H9 (cell line): ENCODE measurements at regions not wholly inside any gene's neighbourhood (a gene's known extent, or its start where the extent isn't known, plus 50 kb on each side); places are given as distances from the start of the nearest gene placed in this dataset.

Experiments used
- DNase-seq: peaks from one replicate; pipeline ENCODE4 v3.0.0-alpha.2; 2017
- H2AFZ ChIP-seq: one replicate; pipeline ENCODE4 v1.6.1; 2013; ENCODE audit warnings: mild to moderate bottlenecking, low read length, control low read depth, moderate library complexity
- H2AK5ac ChIP-seq: 2 replicates; pipeline ENCODE4 v1.6.1; 2013; ENCODE audit warnings: low read length, control low read depth, mixed read lengths; ENCODE audit not compliant: insufficient read length
- H2BK120ac ChIP-seq: one replicate; pipeline ENCODE4 v1.6.1; 2013; ENCODE audit warnings: low read depth, mild to moderate bottlenecking, low read length, control low read depth, inconsistent platforms; ENCODE audit not compliant: poor library complexity, severe bottlenecking
- H2BK12ac ChIP-seq: 2 replicates; pipeline ENCODE4 v1.6.1; 2013; ENCODE audit warnings: low read length, control low read depth, mixed read lengths, low read depth; ENCODE audit not compliant: insufficient read length
- H2BK15ac ChIP-seq: 2 replicates; pipeline ENCODE4 v1.6.1; 2013; ENCODE audit warnings: low read depth, low read length, control low read depth
- H2BK20ac ChIP-seq: one replicate; pipeline ENCODE4 v1.6.1; 2013; ENCODE audit warnings: low read depth, mild to moderate bottlenecking, low read length, control low read depth, inconsistent platforms; ENCODE audit not compliant: poor library complexity, severe bottlenecking
- H2BK5ac ChIP-seq: 2 replicates; pipeline ENCODE4 v1.6.1; 2013; ENCODE audit warnings: low read length, control low read depth, mixed read lengths; ENCODE audit not compliant: insufficient read length
- H3K14ac ChIP-seq: 2 replicates; pipeline ENCODE4 v1.6.1; 2013; ENCODE audit warnings: low read length, control low read depth; ENCODE audit not compliant: insufficient read depth
- H3K18ac ChIP-seq: 2 replicates; pipeline ENCODE4 v1.6.1; 2013; ENCODE audit warnings: low read depth, mild to moderate bottlenecking, mixed read lengths, low read length, control low read depth; ENCODE audit not compliant: insufficient read length
- H3K23ac ChIP-seq: 2 replicates; pipeline ENCODE4 v1.6.1; 2013; ENCODE audit warnings: low read length, control low read depth, mixed read lengths, low read depth; ENCODE audit not compliant: insufficient read length
- H3K23me2 ChIP-seq: 2 replicates; pipeline ENCODE4 v1.6.1; 2013; ENCODE audit warnings: low read depth, mild to moderate bottlenecking, mixed read lengths, low read length, control low read depth; ENCODE audit not compliant: insufficient read length, poor library complexity, severe bottlenecking
- H3K27ac ChIP-seq: 2 replicates; pipeline ENCODE4 v1.5.1; 2013; ENCODE audit warnings: low read length, control low read depth, mixed read lengths, low read depth; ENCODE audit not compliant: insufficient read length
- H3K27me3 ChIP-seq: 2 replicates; pipeline ENCODE4 v1.6.1; 2013; ENCODE audit warnings: low read length, control low read depth, inconsistent platforms; ENCODE audit not compliant: insufficient read depth
- H3K4ac ChIP-seq: 2 replicates; pipeline ENCODE4 v1.6.1; 2013; ENCODE audit warnings: low read depth, mild to moderate bottlenecking, control low read depth, inconsistent platforms, low read length, moderate library complexity
- H3K4me1 ChIP-seq: 2 replicates; pipeline ENCODE4 v1.6.1; 2013; ENCODE audit warnings: low read length, control low read depth, inconsistent platforms; ENCODE audit not compliant: insufficient read depth
- H3K4me2 ChIP-seq: 2 replicates; pipeline ENCODE4 v1.6.1; 2013; ENCODE audit warnings: low read length, control low read depth, mixed read lengths; ENCODE audit not compliant: insufficient read length, insufficient read depth
- H3K56ac ChIP-seq: 2 replicates; pipeline ENCODE4 v1.6.1; 2013; ENCODE audit warnings: low read depth, mild to moderate bottlenecking, mixed read lengths, low read length, control low read depth; ENCODE audit not compliant: insufficient read length
- H3K79me1 ChIP-seq: 2 replicates; pipeline ENCODE4 v1.6.1; 2013; ENCODE audit warnings: low read depth, mild to moderate bottlenecking, moderate library complexity, low read length, control low read depth, inconsistent platforms; ENCODE audit not compliant: insufficient read depth, poor library complexity, severe bottlenecking
- H3K79me2 ChIP-seq: 2 replicates; pipeline ENCODE4 v1.6.1; 2013; ENCODE audit warnings: low read length, control low read depth, inconsistent platforms; ENCODE audit not compliant: insufficient read depth
- H3K9ac ChIP-seq: 2 replicates; pipeline ENCODE4 v1.6.1; 2013; ENCODE audit warnings: low read length, control low read depth, mixed read lengths; ENCODE audit not compliant: insufficient read length; ENCODE audit errors: extremely low read depth
- H3K9me3 ChIP-seq: one replicate; pipeline ENCODE4 v1.6.1; 2013; ENCODE audit warnings: low read depth, low read length, inconsistent platforms; ENCODE audit not compliant: control insufficient read depth
- H3T11ph ChIP-seq: one replicate; pipeline ENCODE4 v1.6.1; 2013; ENCODE audit warnings: mild to moderate bottlenecking, low read length, control low read depth, inconsistent platforms
- H4K20me1 ChIP-seq: one replicate; pipeline ENCODE4 v1.6.1; 2013; ENCODE audit not compliant: control insufficient read depth, insufficient read length, insufficient read depth
- H4K5ac ChIP-seq: 2 replicates; pipeline ENCODE4 v1.6.1; 2013; ENCODE audit warnings: low read depth, mild to moderate bottlenecking, mixed read lengths, low read length, control low read depth; ENCODE audit not compliant: insufficient read length
- H4K8ac ChIP-seq: replicated peaks from 2 replicates; pipeline ENCODE4 v1.6.1; 2013; ENCODE audit warnings: low read length, control low read depth, mixed read lengths, low read depth; ENCODE audit not compliant: insufficient read length
- H4K91ac ChIP-seq: 2 replicates; pipeline ENCODE4 v1.6.1; 2013; ENCODE audit warnings: low read depth, mild to moderate bottlenecking, moderate library complexity, mixed read lengths, low read length, control low read depth; ENCODE audit not compliant: insufficient read length
- H3K27ac Mint-ChIP-seq, 3 experiments: 2 replicates in 2 of 3; 3 replicates in 1 of 3; pipeline ENCODE4 v1.8.0; 2020 to 2021; ENCODE audit warnings: mixed read lengths in 3 of 3, mild to moderate bottlenecking in 1 of 3, moderate library complexity in 1 of 3
- H3K27me3 Mint-ChIP-seq: 2 replicates; pipeline ENCODE4 v1.8.0; 2021; ENCODE audit warnings: low read depth, mild to moderate bottlenecking, moderate library complexity, mixed read lengths
- H3K36me3 Mint-ChIP-seq, 3 experiments: 2 replicates in 2 of 3; 3 replicates in 1 of 3; pipeline ENCODE4 v1.8.0; 2020 to 2021; ENCODE audit warnings: low read depth in 3 of 3, mixed read lengths in 3 of 3; ENCODE audit not compliant: insufficient read depth in 1 of 3
- H3K4me1 Mint-ChIP-seq, 2 experiments: 2 replicates each; pipeline ENCODE4 v1.8.0; 2020; ENCODE audit warnings: mixed read lengths in 2 of 2
- H3K4me3 Mint-ChIP-seq, 2 experiments: 2 replicates in 1 of 2; 3 replicates in 1 of 2; pipeline ENCODE4 v1.8.0; 2020 to 2021; ENCODE audit warnings: mild to moderate bottlenecking in 2 of 2, mixed read lengths in 2 of 2, moderate library complexity in 1 of 2
- H3K9me3 Mint-ChIP-seq, 2 experiments: 2 replicates in 1 of 2; 3 replicates in 1 of 2; pipeline ENCODE4 v1.8.0; 2020; ENCODE audit warnings: mild to moderate bottlenecking in 2 of 2, mixed read lengths in 2 of 2, moderate library complexity in 1 of 2
- CTCF ChIP-seq: fragments of 200-600 bp; sonication (generic); conservative IDR thresholded peaks from 3 replicates; pipeline ENCODE4 v1.8.0; 2021; ENCODE audit warnings: antibody characterized with exemption, mild to moderate bottlenecking
- WGBS: extraction: QIAGEN DNeasy Blood & Tissue Kit; methylation state at CpG from one replicate; pipeline ENCODE4 v1.1.7; 2013; ENCODE audit warnings: missing lambda C conversion rate, low lambda C conversion rate, mixed read lengths; ENCODE audit not compliant: insufficient read length; ENCODE audit errors: extremely low coverage; 5-methylcytosine and 5-hydroxymethylcytosine counted together

GRCh38 chr3:30553641-30554316 is 52.6 kb upstream of the TGFBR2 start:
- H3K27ac Mint-ChIP-seq, result no peak overlapping the region; a peak in 1 of 7 replicates
- Histone ChIP-seq H3K4me1 (peaks cover 12% of the 10 kb centered on the region; the same call in 1 of the 2 replicates), H3K23ac (no peak overlapping the region), H4K20me1 (no peaks in the 10 kb centered on the region), H2BK15ac (no peak overlapping the region), H3K9ac (no peak overlapping the region), H3K4me2 (no peak overlapping the region), H4K8ac (no peak overlapping the region), H2BK120ac (no peak overlapping the region), H3K27ac (no peak overlapping the region), H3K9me3 (no peaks in the 10 kb centered on the region), H2AFZ (no peak overlapping the region), H3K4ac (no peak overlapping the region), H3K79me2 (no peaks in the 10 kb centered on the region), H2AK5ac (no peak overlapping the region), H3K56ac (no peak overlapping the region), H3K27me3 (no peaks in the 10 kb centered on the region), H3K14ac (no peak overlapping the region), H3K23me2 (no peaks in the 10 kb centered on the region), H3T11ph (no peak overlapping the region), H3K79me1 (no peaks in the 10 kb centered on the region), H4K91ac (no peak overlapping the region), H4K5ac (no peak overlapping the region), H2BK20ac (peak overlapping the region; percentile 90), H2BK12ac (no peak overlapping the region), H3K18ac (no peak overlapping the region), H2BK5ac (no peak overlapping the region)
- H3K36me3 Mint-ChIP-seq, result peaks cover 0 to 1% (median 0%) of the 10 kb centered on the region in 3 experiments; a peak in 2 of 7 replicates
- peaks cover 0 to 2% of the 10 kb centered on the region in 2 experiments; a peak in 2 of 5 replicates for H3K9me3 Mint-ChIP-seq
- H3K4me1 Mint-ChIP-seq, result peaks cover 51 to 53% of the 10 kb centered on the region in 2 experiments
- DNase-seq, result no peak
- H3K27me3 Mint-ChIP-seq, result no peaks in the 10 kb centered on the region
- H3K4me3 Mint-ChIP-seq, result no peak overlapping the region
- no CpG with 5 or more reads among the region's 4 CpGs for WGBS
- no peak for TF ChIP-seq CTCF
